Neutrophil (primary cell): ENCODE measurements at regions not wholly inside any gene's neighbourhood (a gene's known extent, or its start where the extent isn't known, plus 50 kb on each side); places are given as distances from the start of the nearest gene placed in this dataset.

Experiments used
- H3K27ac ChIP-seq: fragments of 200-600 bp; sonication (generic); 2 replicates; pipeline ENCODE4 v1.5.1; 2016; ENCODE audit warnings: mild to moderate bottlenecking, moderate library complexity
- H3K27me3 ChIP-seq: fragments of 200-600 bp; sonication (generic); 2 replicates; pipeline ENCODE4 v1.6.0; 2016; ENCODE audit warnings: mild to moderate bottlenecking
- H3K36me3 ChIP-seq: fragments of 200-600 bp; sonication (generic); 2 replicates; pipeline ENCODE4 v1.5.1; 2017
- H3K4me1 ChIP-seq, 2 experiments: fragments of 200-600 bp in 1 of 2; sonication (generic) in 1 of 2; 1 replicate in 1 of 2; 2 replicates in 1 of 2; pipeline versions ENCODE4 v1.5.1 to v1.6.1; 2013 to 2016; ENCODE audit warnings: low read depth in 1 of 2, low read length in 1 of 2, mild to moderate bottlenecking in 1 of 2, moderate library complexity in 1 of 2; ENCODE audit not compliant: control insufficient read depth in 1 of 2, insufficient read depth in 1 of 2
- H3K4me3 ChIP-seq, 2 experiments: fragments of 200-600 bp in 1 of 2; sonication (generic) in 1 of 2; 1 replicate in 1 of 2; 2 replicates in 1 of 2; pipeline ENCODE4 v1.5.1; 2013 to 2016; ENCODE audit warnings: low read depth in 1 of 2, low read length in 1 of 2, mild to moderate bottlenecking in 1 of 2, moderate library complexity in 1 of 2
- H3K9me3 ChIP-seq: fragments of 200-600 bp; sonication (generic); 2 replicates; pipeline ENCODE4 v1.5.1; 2016
- CTCF ChIP-seq: fragments of 200-600 bp; sonication (generic); IDR thresholded peaks from 2 replicates; pipeline ENCODE4 v1.5.1; 2016; ENCODE audit warnings: antibody characterized with exemption

GRCh38 chr3:117762621-117763037 lies 1053.0 kb downstream of the TUSC7 start:
- no peaks in the 10 kb centered on the region for H3K4me1 ChIP-seq
- no peak overlapping the region for H3K27ac ChIP-seq
- no peaks in the 10 kb centered on the region for H3K9me3 ChIP-seq
- H3K4me3 ChIP-seq = no peak overlapping the region
- TF ChIP-seq CTCF = no peak
- no peaks in the 10 kb centered on the region for H3K27me3 ChIP-seq
- no peaks in the 10 kb centered on the region for H3K36me3 ChIP-seq

- H3K27me3 ChIP-seq = no peaks in the 10 kb centered on the region
- H3K4me3 ChIP-seq = no peak overlapping the region
- no peaks in the 10 kb centered on the region for H3K9me3 ChIP-seq
- no peak overlapping the region for H3K27ac ChIP-seq
- no peak for TF ChIP-seq CTCF
- no peaks in the 10 kb centered on the region for H3K4me1 ChIP-seq
- no peaks in the 10 kb centered on the region for H3K36me3 ChIP-seq
Observed at GRCh38 chr3:117763561-117763960, 1054.0 kb downstream of the TUSC7 start.

GRCh38 chr3:117768581-117768980 lies 1059.0 kb downstream of the TUSC7 start:
- Histone ChIP-seq H3K4me1 (no peaks in the 10 kb centered on the region), H3K9me3 (no peaks in the 10 kb centered on the region), H3K4me3 (no peak overlapping the region), H3K36me3 (no peaks in the 10 kb centered on the region), H3K27ac (no peak overlapping the region), H3K27me3 (no peaks in the 10 kb centered on the region)
- TF ChIP-seq CTCF = no peak

GRCh38 chr3:117774130-117774529 lies 1064.6 kb downstream of the TUSC7 start:
- Histone ChIP-seq H3K4me3 (no peak overlapping the region), H3K4me1 (no peaks in the 10 kb centered on the region), H3K9me3 (no peaks in the 10 kb centered on the region), H3K27ac (no peak overlapping the region), H3K27me3 (no peaks in the 10 kb centered on the region), H3K36me3 (no peaks in the 10 kb centered on the region)
- no peak for TF ChIP-seq CTCF

- Histone ChIP-seq H3K36me3 (no peaks in the 10 kb centered on the region), H3K27ac (no peak overlapping the region), H3K27me3 (no peaks in the 10 kb centered on the region), H3K9me3 (no peaks in the 10 kb centered on the region), H3K4me3 (no peak overlapping the region), H3K4me1 (no peaks in the 10 kb centered on the region)
- TF ChIP-seq CTCF = no peak
Observed at GRCh38 chr3:117786349-117786748, 1076.8 kb downstream of the TUSC7 start.

GRCh38 chr3:117788061-117788460 lies 1078.5 kb downstream of the TUSC7 start:
- H3K4me1 ChIP-seq = no peaks in the 10 kb centered on the region
- H3K27me3 ChIP-seq = no peaks in the 10 kb centered on the region
- no peaks in the 10 kb centered on the region for H3K36me3 ChIP-seq
- H3K4me3 ChIP-seq = no peak overlapping the region
- no peak for TF ChIP-seq CTCF
- no peaks in the 10 kb centered on the region for H3K9me3 ChIP-seq
- H3K27ac ChIP-seq = no peak overlapping the region
